A549 (cell line): ENCODE measurements at regions not wholly inside any gene's neighbourhood (a gene's known extent, or its start where the extent isn't known, plus 50 kb on each side); places are given as distances from the start of the nearest gene placed in this dataset.

Source experiments
- ATAC-seq, 2 experiments: fragments of 200-7000 bp in 1 of 2; fragments of >200 bp in 1 of 2; cut with Nextera tagmentation in 1 of 2; cut with Tn5 transposase in 1 of 2; 3 replicates each; pipeline versions ENCODE4 v1.8.0 to v1.9.1; 2018 to 2020; ENCODE audit warnings: mild to moderate bottlenecking in 1 of 2, moderate library complexity in 1 of 2
- CTCF ChIA-PET: fragments of 300-600 bp; sonication (Branson Sonifier 250); formaldehyde crosslinking; extraction: SDS; loops from one replicate; lab custom pipeline; 2021; ENCODE audit warnings: antibody characterized with exemption, inconsistent platforms; lab: Yijun Ruan, JAX
- POLR2A ChIA-PET: fragments of 350-600 bp; formaldehyde crosslinking; extraction: SDS; loops from one replicate; lab custom pipeline; 2021; ENCODE audit warnings: antibody characterized with exemption, inconsistent platforms; lab: Yijun Ruan, JAX
- DNase-seq, 2 experiments: peaks; one replicate each; pipeline versions ENCODE4 v3.0.0 to v3.0.0-alpha.2; 2011 to 2016; ENCODE audit warnings: low read depth in 1 of 2, low spot score in 1 of 2
- FAIRE-seq: peaks from 2 replicates; lab custom pipeline; 2011; peaks lifted over from hg19 to GRCh38; lab: Jason Lieb, UNC
- H3K27ac ChIP-seq, 2 experiments: fragments of >200 bp; sonication (Bioruptor Twin); formaldehyde crosslinking; 3 replicates each; pipeline ENCODE4 v1.5.1; 2016 to 2017
- H3K4me1 ChIP-seq: fragments of >200 bp; sonication (Bioruptor Twin); formaldehyde crosslinking; 3 replicates; pipeline ENCODE4 v1.6.1; 2016
- H3K4me2 ChIP-seq: fragments of >200 bp; sonication (Bioruptor Twin); formaldehyde crosslinking; 3 replicates; pipeline ENCODE4 v1.6.1; 2016
- H3K4me3 ChIP-seq: fragments of >200 bp; sonication (Bioruptor Twin); formaldehyde crosslinking; 3 replicates; pipeline ENCODE4 v1.5.1; 2016
- H3K9me3 ChIP-seq: fragments of >200 bp; sonication (Bioruptor Twin); formaldehyde crosslinking; 3 replicates; pipeline ENCODE4 v1.6.1; 2016
- CBX8 ChIP-seq: fragments of 200-600 bp; sonication (generic); IDR thresholded peaks from 2 replicates; pipeline ENCODE4 v1.6.1; 2016
- CEBPB ChIP-seq, 2 experiments: fragments of >200 bp in 1 of 2; sonication (Bioruptor Twin) in 1 of 2; formaldehyde crosslinking in 1 of 2; IDR thresholded peaks; 2 replicates each; pipeline ENCODE4 v1.6.1; 2012 to 2016
- CHD2 ChIP-seq: fragments of 150-350 bp; IDR thresholded peaks from 2 replicates; pipeline ENCODE4 v1.6.1; 2014; ENCODE audit warnings: low read length; ENCODE audit not compliant: partially characterized antibody
- FOSB ChIP-seq: fragments of 250-450 bp; sonication (Bioruptor Pico); IDR thresholded peaks from 2 replicates; pipeline ENCODE4 v1.5.0; 2020; ENCODE audit warnings: mild to moderate bottlenecking, moderate library complexity
- FOSL2 ChIP-seq, 2 experiments: fragments of 450-650 bp in 1 of 2; fragments of >200 bp in 1 of 2; sonication (Bioruptor Twin) in 1 of 2; formaldehyde crosslinking; IDR thresholded peaks; 2 replicates each; pipeline versions ENCODE4 v1.5.0 to v1.6.1; 2016 to 2020; ENCODE audit warnings: mild to moderate bottlenecking in 1 of 2, moderate library complexity in 1 of 2
- HDAC2 ChIP-seq: fragments of 200-600 bp; sonication (generic); IDR thresholded peaks from 2 replicates; pipeline ENCODE4 v1.6.1; 2016
- KDM1A ChIP-seq: fragments of 200-600 bp; sonication (generic); IDR thresholded peaks from 2 replicates; pipeline ENCODE4 v1.6.1; 2016; ENCODE audit warnings: low read depth, mild to moderate bottlenecking
- MAFK ChIP-seq: fragments of 450-650 bp; IDR thresholded peaks from 2 replicates; pipeline ENCODE4 v1.6.1; 2014; ENCODE audit not compliant: partially characterized antibody
- NFE2L2 ChIP-seq: fragments of 150-350 bp; conservative IDR thresholded peaks from 2 replicates; pipeline ENCODE4 v1.6.1; 2014; ENCODE audit warnings: low read length
- RCOR1 ChIP-seq: fragments of 150-350 bp; IDR thresholded peaks from 2 replicates; pipeline ENCODE4 v1.6.1; 2014; ENCODE audit warnings: antibody characterized with exemption, low read length, low read depth
- RFX5 ChIP-seq: fragments of 450-650 bp; IDR thresholded peaks from 2 replicates; pipeline ENCODE4 v1.7.1; 2014; ENCODE audit warnings: antibody characterized with exemption, mild to moderate bottlenecking, moderate library complexity
- SREBF2 ChIP-seq: fragments of 450-650 bp; IDR thresholded peaks from 2 replicates; pipeline ENCODE4 v1.6.1; 2014; ENCODE audit warnings: mild to moderate bottlenecking, moderate library complexity
- ZC3H11A ChIP-seq: fragments of 450-650 bp; IDR thresholded peaks from 2 replicates; pipeline ENCODE4 v1.6.1; 2014; ENCODE audit warnings: antibody characterized with exemption, mild to moderate bottlenecking
- WGBS: methylation state at CpG from one replicate; pipeline ENCODE4 v1.1.6; 2017; ENCODE audit errors: missing lambda C conversion rate; 5-methylcytosine and 5-hydroxymethylcytosine counted together
- TF ChIP-seq, protein P1 (sequence below): fragments of 150-350 bp; IDR thresholded peaks from 2 replicates; pipeline ENCODE4 v1.6.1; 2014; ENCODE audit warnings: low read depth, mild to moderate bottlenecking, low read length
- TF ChIP-seq, protein P2 (sequence below): fragments of 250-450 bp; sonication (Bioruptor Pico); IDR thresholded peaks from 2 replicates; pipeline ENCODE4 v1.5.0; 2020; ENCODE audit warnings: low read depth, mild to moderate bottlenecking, moderate library complexity
- TF ChIP-seq, protein P3 (sequence below): IDR thresholded peaks from 2 replicates; pipeline ENCODE4 v1.6.1; 2012

DNA sequence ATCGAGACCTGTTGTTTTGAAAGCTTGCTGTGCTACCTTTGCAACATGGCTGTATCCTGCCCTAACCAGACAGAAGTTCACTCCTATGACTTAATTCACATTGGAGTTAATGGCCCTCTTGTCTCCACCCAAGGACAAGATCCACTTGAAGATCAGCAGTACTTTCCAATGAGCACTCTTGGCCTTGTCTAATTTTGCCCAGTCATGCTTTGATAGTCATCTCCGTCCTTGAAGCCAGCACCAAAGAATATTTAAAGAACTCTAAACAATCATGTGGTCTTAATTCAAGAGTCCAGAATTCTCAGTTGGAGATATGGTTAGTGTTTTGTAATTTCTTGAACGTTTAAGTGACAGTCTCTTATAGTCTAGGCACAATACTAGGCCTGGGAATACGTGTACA lies 775.6 kb upstream of the EEF2KMT start:
- H3K4me3 ChIP-seq: no peak overlapping the region
- H3K9me3 ChIP-seq: no peaks in the 10 kb centered on the region
- no peak for DNase-seq
- ChIA-PET POLR2A (no interaction called here), CTCF (no interaction called here)
- TF ChIP-seq MAFK (peak; percentile 14), NFE2L2 (peak; percentile 82), FOSB (CRISPR knock-in tag) (no peak)
- WGBS: 9% methylated on average over 4 of the region's 4 CpGs
- no peak overlapping the region for H3K4me2 ChIP-seq
- FAIRE-seq: no peak
- no peak overlapping the region for H3K27ac ChIP-seq
- ATAC-seq: no peak
- H3K4me1 ChIP-seq: no peaks in the 10 kb centered on the region

DNA sequence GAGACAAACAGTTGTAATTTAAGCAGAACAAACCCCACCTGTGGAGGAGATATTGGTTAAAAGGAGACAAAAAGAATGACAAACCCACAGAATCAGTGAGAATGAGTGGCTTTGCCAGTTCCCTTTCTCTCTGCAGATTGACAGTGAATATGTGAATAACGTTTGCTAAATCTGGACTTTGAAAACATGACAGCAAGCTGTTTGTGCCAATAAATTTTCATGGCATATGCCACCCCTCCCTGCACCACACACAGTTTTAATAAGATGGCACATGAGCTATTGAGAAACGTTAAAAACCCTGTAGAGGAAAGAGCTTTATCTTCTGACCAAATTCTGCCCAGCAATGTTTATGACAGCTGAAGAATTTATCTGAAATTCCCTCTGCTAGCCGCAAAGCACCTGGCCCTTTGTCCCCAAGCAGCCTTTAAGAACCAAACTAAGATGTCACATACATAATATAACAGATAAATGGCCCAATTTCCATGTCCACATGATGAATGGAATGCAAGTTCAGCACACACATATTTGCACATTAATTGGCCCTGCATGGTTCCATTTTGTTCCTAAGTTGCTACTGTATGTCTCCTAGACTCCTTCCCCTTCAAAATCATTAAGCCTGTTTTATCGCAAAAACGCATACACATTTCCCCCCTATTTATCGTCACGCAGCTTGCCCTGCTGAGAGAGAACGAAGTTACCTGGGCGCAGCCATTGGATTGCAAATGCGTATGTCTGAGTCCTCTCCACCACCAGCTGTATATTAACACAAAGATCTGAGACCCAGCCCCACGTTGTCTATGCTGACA lies 773.5 kb upstream of the EEF2KMT start:
- WGBS: 10% methylated on average over 11 of the region's 11 CpGs
- FAIRE-seq: no peak
- CTCF ChIA-PET: interaction anchor here (0.7 kb wide), 2 partner anchors 56 to 231 kb away, joined by 3 to 4 read pairs; no protein-coding TSS in a partner anchor
- Histone ChIP-seq H3K4me1 (no peaks in the 10 kb centered on the region), H3K27ac (no peak overlapping the region), H3K4me3 (no peak overlapping the region), H3K9me3 (no peaks in the 10 kb centered on the region), H3K4me2 (no peak overlapping the region)
- no peak for TF ChIP-seq CBX8
- no peak for TF ChIP-seq RFX5
- TF ChIP-seq RCOR1: no peak
- TF ChIP-seq, protein P1, sequence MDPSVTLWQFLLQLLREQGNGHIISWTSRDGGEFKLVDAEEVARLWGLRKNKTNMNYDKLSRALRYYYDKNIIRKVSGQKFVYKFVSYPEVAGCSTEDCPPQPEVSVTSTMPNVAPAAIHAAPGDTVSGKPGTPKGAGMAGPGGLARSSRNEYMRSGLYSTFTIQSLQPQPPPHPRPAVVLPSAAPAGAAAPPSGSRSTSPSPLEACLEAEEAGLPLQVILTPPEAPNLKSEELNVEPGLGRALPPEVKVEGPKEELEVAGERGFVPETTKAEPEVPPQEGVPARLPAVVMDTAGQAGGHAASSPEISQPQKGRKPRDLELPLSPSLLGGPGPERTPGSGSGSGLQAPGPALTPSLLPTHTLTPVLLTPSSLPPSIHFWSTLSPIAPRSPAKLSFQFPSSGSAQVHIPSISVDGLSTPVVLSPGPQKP: no peak
- TF ChIP-seq HDAC2: no peak
- ATAC-seq: no peak
- DNase-seq: no peak
- POLR2A ChIA-PET: no interaction called here

DNA sequence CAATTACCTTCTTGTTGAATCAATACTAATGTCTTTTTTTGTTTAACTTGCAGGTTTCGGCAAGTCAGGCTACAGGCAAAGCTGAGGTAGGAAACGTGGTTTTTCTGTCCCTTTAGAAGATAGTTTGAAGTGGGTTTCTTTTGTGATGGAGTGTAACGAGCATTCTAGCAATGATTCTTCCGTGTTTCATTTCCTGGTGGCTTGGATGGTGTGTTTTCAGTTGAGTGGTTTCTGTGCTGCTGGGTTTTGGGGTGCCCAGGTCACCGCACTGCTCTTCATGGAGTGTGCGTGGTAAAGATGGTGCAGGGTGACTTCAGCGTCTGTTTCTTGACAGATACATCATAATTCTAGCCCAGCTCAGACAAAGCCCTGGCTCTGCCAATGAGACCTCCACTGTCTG lies 769.7 kb upstream of the EEF2KMT start:
- ChIA-PET CTCF (interaction anchor here (0.9 kb wide), 1 partner anchor 252 kb away, joined by 3 read pairs; no protein-coding TSS in a partner anchor), POLR2A (no interaction called here)
- no peak overlapping the region for H3K4me3 ChIP-seq
- 18% methylated on average over 7 of the region's 7 CpGs for WGBS
- H3K27ac ChIP-seq: no peak overlapping the region
- no peaks in the 10 kb centered on the region for H3K9me3 ChIP-seq
- ATAC-seq (no peak), FAIRE-seq (no peak), DNase-seq (no peak)
- TF ChIP-seq CHD2 (no peak), FOSL2 (IDR thresholded peaks at IDR 0.05) (no peak), FOSL2 (CRISPR knock-in tag; IDR thresholded peaks at IDR 0.05) (no peak), ZC3H11A (no peak), KDM1A (no peak), CEBPB (IDR thresholded peaks at IDR 0.05) (no peak), MAFK (no peak)
- TF ChIP-seq, protein P1: no peak
- H3K4me1 ChIP-seq: no peaks in the 10 kb centered on the region
- no peak overlapping the region for H3K4me2 ChIP-seq

DNA sequence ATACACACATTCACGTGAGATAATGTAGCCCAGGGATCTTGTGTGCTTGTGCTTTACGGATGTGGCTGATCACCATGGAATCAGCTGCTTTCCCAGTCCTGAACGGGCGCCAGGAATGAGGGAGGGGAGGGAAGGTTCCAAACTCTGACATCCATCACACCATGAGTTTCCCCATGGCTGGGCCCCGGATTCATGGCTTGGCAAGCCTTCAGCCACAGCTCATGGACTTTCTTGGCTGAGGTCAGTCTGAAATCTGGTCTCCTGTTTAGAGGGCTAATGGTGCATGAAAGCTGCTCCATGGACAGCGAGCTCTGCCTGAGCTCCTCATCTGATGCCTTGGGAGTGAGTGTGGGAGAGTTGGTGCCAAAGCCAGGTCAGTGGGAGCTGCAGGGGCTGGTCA lies 767.6 kb upstream of the EEF2KMT start:
- CTCF ChIA-PET: no interaction called here
- H3K9me3 ChIP-seq: no peaks in the 10 kb centered on the region
- no peak overlapping the region for H3K4me2 ChIP-seq
- ATAC-seq (no peak), FAIRE-seq (no peak), DNase-seq (no peak)
- POLR2A ChIA-PET: no interaction called here
- 3% methylated on average over 6 of the region's 6 CpGs for WGBS
- H3K27ac ChIP-seq: no peak overlapping the region
- H3K4me3 ChIP-seq: no peak overlapping the region
- H3K4me1 ChIP-seq: no peaks in the 10 kb centered on the region
- TF ChIP-seq RFX5: no peak
- TF ChIP-seq, protein P2, sequence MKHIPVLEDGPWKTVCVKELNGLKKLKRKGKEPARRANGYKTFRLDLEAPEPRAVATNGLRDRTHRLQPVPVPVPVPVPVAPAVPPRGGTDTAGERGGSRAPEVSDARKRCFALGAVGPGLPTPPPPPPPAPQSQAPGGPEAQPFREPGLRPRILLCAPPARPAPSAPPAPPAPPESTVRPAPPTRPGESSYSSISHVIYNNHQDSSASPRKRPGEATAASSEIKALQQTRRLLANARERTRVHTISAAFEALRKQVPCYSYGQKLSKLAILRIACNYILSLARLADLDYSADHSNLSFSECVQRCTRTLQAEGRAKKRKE (CRISPR knock-in tag): no peak
- TF ChIP-seq, protein P3, sequence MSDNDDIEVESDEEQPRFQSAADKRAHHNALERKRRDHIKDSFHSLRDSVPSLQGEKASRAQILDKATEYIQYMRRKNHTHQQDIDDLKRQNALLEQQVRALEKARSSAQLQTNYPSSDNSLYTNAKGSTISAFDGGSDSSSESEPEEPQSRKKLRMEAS: no peak
- no peak for TF ChIP-seq SREBF2
